Dendritic cell treated with granulocyte-macrophage colony-stimulating factor and Interleukin-4, amounts not matched to agents 40 ng/mL and 50 ng/mL, for 4 days (primary cell): ENCODE measurements at regions not wholly inside any gene's neighbourhood (a gene's known extent, or its start where the extent isn't known, plus 50 kb on each side); places are given as distances from the start of the nearest gene placed in this dataset.

Source experiments
- H3K27ac Mint-ChIP-seq: one replicate; pipeline ENCODE4 v1.8.0; 2022; ENCODE audit warnings: mild to moderate bottlenecking, mixed read lengths
- H3K27me3 Mint-ChIP-seq: one replicate; pipeline ENCODE4 v1.8.0; 2022; ENCODE audit warnings: mild to moderate bottlenecking, mixed read lengths
- H3K36me3 Mint-ChIP-seq: one replicate; pipeline ENCODE4 v1.8.0; 2022; ENCODE audit warnings: low read depth, mixed read lengths
- H3K4me1 Mint-ChIP-seq: one replicate; pipeline ENCODE4 v1.8.0; 2022; ENCODE audit warnings: low read depth, mixed read lengths
- H3K4me3 Mint-ChIP-seq: one replicate; pipeline ENCODE4 v1.8.0; 2022; ENCODE audit warnings: mild to moderate bottlenecking, moderate library complexity, mixed read lengths
- H3K9me3 Mint-ChIP-seq: one replicate; pipeline ENCODE4 v1.8.0; 2022; ENCODE audit warnings: mixed read lengths
- intact Hi-C: fragments of 100-400 bp; cut with micrococcal nuclease; formaldehyde crosslinking; loops from one replicate; pipeline ENCODE4 v1.15.0; 2022

DNA sequence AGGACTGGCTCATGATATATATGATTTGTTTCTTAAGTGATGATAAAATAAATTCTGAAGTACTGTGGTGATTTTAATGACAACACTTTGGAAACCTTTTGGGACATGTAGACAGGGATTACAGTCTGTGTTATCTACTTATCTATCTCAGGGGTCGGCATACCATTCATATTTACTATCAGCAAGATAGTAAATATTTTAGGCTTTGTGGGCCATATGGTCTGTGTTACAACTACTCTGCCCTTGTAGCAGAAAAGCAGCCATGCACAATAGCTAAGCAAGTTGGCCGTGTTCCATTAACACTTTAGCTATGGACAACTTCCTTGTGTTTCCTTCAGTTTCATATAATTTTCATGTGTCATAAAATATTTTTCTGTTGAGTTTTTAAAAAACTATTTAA, 97.8 kb upstream of the PRPS1L1 start:
- Mint-ChIP-seq H3K27ac (no peak overlapping the region), H3K27me3 (no peaks in the 10 kb centered on the region), H3K9me3 (no peaks in the 10 kb centered on the region), H3K36me3 (no peaks in the 10 kb centered on the region), H3K4me1 (no peaks in the 10 kb centered on the region), H3K4me3 (no peak overlapping the region)
- intact Hi-C loops, result no loop called here

DNA sequence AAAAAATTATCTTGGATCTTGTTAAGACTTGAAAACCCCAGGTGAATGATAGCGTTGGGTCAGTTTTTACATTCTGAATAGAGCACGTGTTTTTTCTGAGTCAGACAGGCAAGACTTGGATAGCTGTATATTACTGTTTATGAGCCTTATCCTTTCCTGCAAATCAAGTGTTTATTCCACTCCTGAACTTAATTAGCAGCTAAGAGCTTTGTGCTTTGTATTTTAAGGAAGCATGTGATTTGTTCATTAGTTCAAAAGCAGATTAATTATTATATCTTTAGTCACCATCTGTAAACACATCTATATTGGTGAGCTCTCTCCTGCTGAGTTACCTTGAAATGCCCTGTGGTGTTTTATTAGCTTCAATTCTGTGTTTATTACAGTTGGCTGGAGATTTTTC, 98.6 kb upstream of the PRPS1L1 start:
- no peak overlapping the region for H3K27ac Mint-ChIP-seq
- H3K36me3 Mint-ChIP-seq, result no peaks in the 10 kb centered on the region
- intact Hi-C loops, result no loop called here
- no peak overlapping the region for H3K4me3 Mint-ChIP-seq
- H3K4me1 Mint-ChIP-seq, result no peaks in the 10 kb centered on the region
- H3K9me3 Mint-ChIP-seq, result no peaks in the 10 kb centered on the region
- no peaks in the 10 kb centered on the region for H3K27me3 Mint-ChIP-seq

DNA sequence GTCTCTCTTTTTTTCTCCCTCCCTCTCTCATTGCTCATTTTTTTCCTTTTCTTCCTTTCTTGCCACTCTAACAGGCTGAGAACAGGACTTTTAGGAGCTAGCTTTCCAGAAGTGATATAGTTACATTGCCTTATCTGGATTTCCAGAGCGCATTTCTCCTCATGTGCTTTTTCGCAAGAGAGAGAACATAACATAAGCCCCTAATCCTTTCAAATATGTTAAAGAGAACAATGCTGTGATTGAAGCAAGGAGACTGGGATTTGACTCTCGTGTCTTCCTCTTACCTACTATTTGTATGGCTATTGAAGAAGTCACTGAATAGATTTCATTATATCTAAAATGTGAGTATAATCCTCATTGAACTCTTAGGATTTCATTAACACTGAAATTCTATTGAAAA, 101.2 kb upstream of the PRPS1L1 start:
- Mint-ChIP-seq H3K27me3 (no peaks in the 10 kb centered on the region), H3K9me3 (no peaks in the 10 kb centered on the region), H3K4me1 (no peaks in the 10 kb centered on the region), H3K27ac (no peak overlapping the region), H3K36me3 (no peaks in the 10 kb centered on the region), H3K4me3 (no peak overlapping the region)
- intact Hi-C loops, result no loop called here

DNA sequence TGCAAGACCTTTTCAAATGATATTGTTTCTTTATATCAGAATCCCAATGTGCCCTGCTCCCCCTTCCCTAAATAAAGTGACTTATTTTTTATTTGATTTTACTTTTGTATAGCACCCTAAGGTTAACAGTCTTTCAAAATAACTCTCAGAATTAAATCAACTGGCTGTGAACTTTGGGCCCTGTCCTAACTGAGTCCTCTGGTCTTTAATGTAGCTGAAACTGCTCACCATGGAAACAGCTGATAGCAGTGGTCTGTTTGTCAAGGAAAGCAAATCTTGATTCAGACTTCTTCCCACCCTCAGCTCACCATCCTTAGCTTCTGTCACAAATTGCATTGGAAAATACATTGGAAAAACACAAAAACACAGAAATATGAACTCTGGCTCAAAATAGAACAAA, 105.2 kb upstream of the PRPS1L1 start:
- Mint-ChIP-seq H3K9me3 (no peaks in the 10 kb centered on the region), H3K4me1 (no peaks in the 10 kb centered on the region), H3K4me3 (no peak overlapping the region)

DNA sequence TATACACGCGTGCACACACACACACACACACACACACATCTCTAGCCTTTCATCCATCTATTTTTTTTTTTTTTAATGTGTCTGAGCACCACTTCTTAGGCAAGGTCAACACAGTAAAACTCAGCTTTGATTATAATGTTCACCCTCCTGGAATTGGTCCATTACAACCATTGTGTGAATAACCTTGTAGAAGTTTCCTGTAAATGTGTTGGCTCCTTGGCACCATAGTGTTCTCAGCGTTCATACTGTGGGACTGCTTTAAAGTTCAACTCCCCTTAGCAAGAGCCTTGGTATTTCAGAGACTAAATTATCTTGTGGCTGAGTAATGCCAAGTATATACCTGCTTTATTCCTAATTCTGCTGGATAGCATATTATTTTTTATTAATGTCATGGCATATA, 106.3 kb upstream of the PRPS1L1 start:
- intact Hi-C loops, result no loop called here

More for the DNA sequence above, 105.2 kb upstream of the PRPS1L1 start:
- Mint-ChIP-seq H3K27me3 (no peaks in the 10 kb centered on the region), H3K36me3 (no peaks in the 10 kb centered on the region), H3K27ac (no peak overlapping the region)
- intact Hi-C loops, result no loop called here

DNA sequence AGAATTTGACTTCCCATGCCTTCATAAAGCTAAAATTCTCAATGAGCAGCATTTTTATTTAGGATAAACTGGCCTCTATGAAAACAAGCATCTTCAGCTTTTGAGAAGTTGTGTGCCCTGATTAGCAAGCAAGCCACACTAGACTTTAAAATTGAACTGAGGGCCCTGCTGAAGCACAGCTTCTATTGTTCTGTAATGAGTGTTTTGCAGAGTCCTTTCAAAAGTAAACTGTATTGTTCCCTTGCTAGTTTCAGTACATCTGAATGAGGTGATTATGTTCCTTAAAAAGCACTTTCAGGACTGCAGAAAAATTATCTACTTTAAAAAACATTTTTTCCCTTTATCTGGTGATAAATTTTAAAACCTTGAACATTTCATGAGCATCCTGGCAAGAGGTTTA, 113.3 kb upstream of the PRPS1L1 start:
- no peaks in the 10 kb centered on the region for H3K9me3 Mint-ChIP-seq
- no peaks in the 10 kb centered on the region for H3K27me3 Mint-ChIP-seq
- peaks cover 18% of the 10 kb centered on the region for H3K4me1 Mint-ChIP-seq
- H3K4me3 Mint-ChIP-seq, result no peak overlapping the region
- no peaks in the 10 kb centered on the region for H3K36me3 Mint-ChIP-seq
- intact Hi-C loops, result no loop called here
- H3K27ac Mint-ChIP-seq, result no peak overlapping the region

More for the DNA sequence above, 106.3 kb upstream of the PRPS1L1 start:
- Mint-ChIP-seq H3K9me3 (no peaks in the 10 kb centered on the region), H3K4me3 (no peak overlapping the region), H3K4me1 (no peaks in the 10 kb centered on the region), H3K27ac (no peak overlapping the region), H3K27me3 (no peaks in the 10 kb centered on the region), H3K36me3 (no peaks in the 10 kb centered on the region)

DNA sequence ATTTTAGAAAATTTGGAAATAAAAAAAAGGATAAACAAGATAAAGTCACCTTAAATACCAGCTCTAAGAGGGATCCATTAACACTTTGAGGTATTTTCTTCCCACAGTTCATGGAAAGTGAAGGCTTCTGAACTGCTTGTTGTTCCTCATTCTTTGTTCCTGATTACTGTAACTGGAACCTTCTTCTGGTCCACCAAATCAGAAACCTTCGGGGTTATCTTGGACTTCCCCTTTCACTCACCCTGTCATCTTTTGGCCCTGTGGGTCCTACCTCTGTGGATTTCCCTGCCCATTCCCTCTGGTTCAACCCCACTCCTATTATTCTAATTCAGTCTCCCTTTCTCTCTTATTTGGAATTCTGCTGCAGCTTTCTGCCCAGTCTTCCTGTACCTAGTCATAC, 116.5 kb upstream of the PRPS1L1 start:
- intact Hi-C loops, result no loop called here
- Mint-ChIP-seq H3K9me3 (no peaks in the 10 kb centered on the region), H3K4me1 (peaks cover 19% of the 10 kb centered on the region), H3K27me3 (no peaks in the 10 kb centered on the region), H3K4me3 (no peak overlapping the region), H3K27ac (peak overlapping the region; percentile 58), H3K36me3 (no peaks in the 10 kb centered on the region)

DNA sequence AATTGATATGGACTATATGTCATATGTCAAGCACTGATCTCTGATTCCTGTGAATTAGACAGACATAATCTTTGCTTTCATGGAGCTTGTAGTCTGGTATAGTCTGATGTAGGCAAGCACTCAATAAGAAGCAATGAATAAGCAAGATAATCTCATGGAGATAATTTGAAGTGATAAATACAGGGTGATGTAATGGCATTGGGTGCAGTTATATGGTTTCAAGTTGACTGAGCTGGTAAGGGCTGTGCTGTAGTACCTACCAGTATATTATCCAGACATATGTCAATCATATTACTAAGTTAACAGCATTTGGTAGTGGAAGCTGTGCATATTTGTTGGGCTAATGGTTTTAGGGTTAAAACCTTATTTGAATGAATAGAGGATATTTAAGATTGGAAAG, 117.5 kb upstream of the PRPS1L1 start:
- Mint-ChIP-seq H3K36me3 (no peaks in the 10 kb centered on the region), H3K27ac (no peak overlapping the region), H3K9me3 (no peaks in the 10 kb centered on the region), H3K27me3 (no peaks in the 10 kb centered on the region), H3K4me1 (peaks cover 19% of the 10 kb centered on the region), H3K4me3 (no peak overlapping the region)
- intact Hi-C loops, result no loop called here

DNA sequence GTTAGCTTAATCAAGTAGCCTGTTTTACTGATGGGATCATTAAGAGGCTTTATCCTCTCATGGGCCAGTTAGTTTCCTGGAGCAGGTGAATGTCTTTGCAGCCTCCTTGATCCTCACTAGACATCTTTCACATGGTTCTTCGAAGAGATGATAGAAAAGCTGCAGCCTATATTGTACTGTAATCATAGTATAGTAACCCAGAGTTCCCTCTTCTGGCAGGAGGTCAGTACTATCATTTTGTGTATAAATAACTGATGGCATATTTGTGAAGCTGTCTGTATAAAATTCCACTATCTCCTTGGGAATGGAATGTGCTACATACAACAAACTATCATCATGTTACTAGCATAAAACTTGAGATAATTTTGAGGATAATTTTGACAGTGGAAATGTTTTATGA, 123.8 kb upstream of the PRPS1L1 start:
- H3K9me3 Mint-ChIP-seq, result no peaks in the 10 kb centered on the region
- H3K27me3 Mint-ChIP-seq, result no peaks in the 10 kb centered on the region
- peaks cover 9% of the 10 kb centered on the region for H3K4me1 Mint-ChIP-seq
- H3K4me3 Mint-ChIP-seq, result no peak overlapping the region
- intact Hi-C loops, result no loop called here
- H3K27ac Mint-ChIP-seq, result no peak overlapping the region
- no peaks in the 10 kb centered on the region for H3K36me3 Mint-ChIP-seq

DNA sequence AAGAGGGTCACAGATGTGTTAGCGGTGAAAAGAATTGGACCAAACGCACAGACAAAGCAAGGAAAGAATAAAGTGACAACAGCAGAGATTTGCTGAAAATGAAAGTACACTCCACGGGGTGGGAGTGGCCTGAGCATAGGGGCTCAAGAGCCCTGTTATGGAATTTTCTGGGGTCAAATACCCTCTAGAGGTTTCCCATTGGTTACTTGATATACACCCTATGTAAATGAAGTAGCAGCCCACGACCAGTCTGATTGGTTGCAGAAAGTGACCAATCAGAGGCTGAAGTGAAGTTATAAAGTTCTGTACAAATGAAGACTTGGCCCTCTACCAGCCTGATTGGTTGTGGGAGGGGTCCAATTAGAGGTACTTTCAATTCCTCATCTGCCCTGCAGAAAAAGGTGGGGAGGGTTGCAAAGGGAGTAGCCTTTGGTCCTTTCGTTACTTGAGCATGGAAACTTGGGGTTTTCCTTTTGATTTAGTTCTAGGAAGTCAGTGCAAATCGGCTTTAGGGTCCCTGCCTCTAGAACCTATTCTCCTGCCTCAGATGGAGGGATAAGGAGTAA, 125.6 kb upstream of the PRPS1L1 start:
- no peak overlapping the region for H3K4me3 Mint-ChIP-seq
- H3K27ac Mint-ChIP-seq, result no peak overlapping the region
- no peaks in the 10 kb centered on the region for H3K36me3 Mint-ChIP-seq
- H3K4me1 Mint-ChIP-seq, result peaks cover 9% of the 10 kb centered on the region
- no peaks in the 10 kb centered on the region for H3K9me3 Mint-ChIP-seq
- intact Hi-C loops, result no loop called here
- peaks cover 1% of the 10 kb centered on the region for H3K27me3 Mint-ChIP-seq

DNA sequence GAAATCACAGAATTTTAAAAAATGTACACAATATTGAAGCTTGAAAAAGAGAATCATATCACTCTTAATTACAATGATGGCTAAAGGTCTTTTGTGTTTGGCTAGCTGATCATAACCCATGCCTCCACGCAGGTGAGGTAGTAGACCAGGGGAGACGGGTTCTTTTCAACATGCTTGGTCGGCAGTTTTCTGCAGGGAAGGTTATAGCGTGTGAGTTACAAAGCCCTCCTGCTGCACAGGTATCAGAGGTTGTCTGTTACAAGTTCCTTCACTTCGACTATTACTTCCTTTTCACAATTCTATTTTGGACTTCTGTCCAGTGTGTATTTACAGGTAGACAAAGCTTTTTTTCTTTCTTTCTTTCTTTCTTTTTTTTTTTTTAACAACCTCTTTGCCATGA, 127.1 kb upstream of the PRPS1L1 start:
- Mint-ChIP-seq H3K4me1 (peaks cover 9% of the 10 kb centered on the region), H3K36me3 (no peaks in the 10 kb centered on the region), H3K27me3 (peaks cover 1% of the 10 kb centered on the region), H3K9me3 (no peaks in the 10 kb centered on the region), H3K4me3 (no peak overlapping the region), H3K27ac (no peak overlapping the region)
- intact Hi-C loops, result no loop called here

DNA sequence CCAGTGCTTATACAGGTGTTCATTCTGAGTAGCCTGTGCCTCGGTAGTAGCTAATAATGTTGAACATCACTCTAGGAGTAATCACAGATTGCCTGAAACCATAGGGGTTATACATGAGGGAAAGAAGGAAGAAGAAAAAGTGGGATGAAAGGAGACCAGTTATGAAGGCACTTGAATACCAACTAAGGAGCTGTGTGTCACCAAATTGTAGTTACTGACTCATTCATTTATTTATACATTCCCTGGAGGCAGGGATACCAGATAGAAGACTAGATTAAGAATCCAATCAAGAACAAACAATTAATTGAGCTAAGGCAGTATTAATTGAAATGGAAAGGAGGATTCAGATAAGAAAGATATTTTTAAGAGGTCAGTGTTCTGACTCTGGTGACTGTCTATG, 129.6 kb upstream of the PRPS1L1 start:
- Mint-ChIP-seq H3K36me3 (no peaks in the 10 kb centered on the region), H3K4me3 (no peak overlapping the region), H3K27ac (no peak overlapping the region), H3K9me3 (no peaks in the 10 kb centered on the region), H3K27me3 (peaks cover 1% of the 10 kb centered on the region), H3K4me1 (peaks cover 4% of the 10 kb centered on the region)
- intact Hi-C loops, result no loop called here

DNA sequence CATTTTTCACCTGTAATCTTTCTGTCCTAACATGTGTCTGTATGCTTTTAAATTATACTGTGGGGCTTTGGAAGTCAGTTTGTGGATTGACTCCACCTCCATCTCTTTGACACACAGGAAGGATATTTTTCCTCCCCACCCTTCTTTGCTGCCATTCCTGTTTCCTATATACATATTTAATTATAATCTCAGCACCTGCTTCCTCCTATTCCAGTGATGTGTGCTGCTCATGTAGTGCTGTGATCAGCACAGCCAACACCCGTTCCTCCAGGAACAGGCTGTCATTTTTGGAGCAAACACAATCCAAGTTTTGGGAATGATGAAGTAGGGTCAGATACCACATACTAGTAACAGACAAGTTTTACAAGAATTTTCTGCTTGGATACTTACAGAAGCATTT, 135.0 kb upstream of the PRPS1L1 start:
- Mint-ChIP-seq H3K27ac (no peak overlapping the region), H3K36me3 (no peaks in the 10 kb centered on the region), H3K4me1 (peaks cover 9% of the 10 kb centered on the region), H3K9me3 (no peaks in the 10 kb centered on the region), H3K27me3 (no peaks in the 10 kb centered on the region), H3K4me3 (no peak overlapping the region)
- intact Hi-C loops, result no loop called here

DNA sequence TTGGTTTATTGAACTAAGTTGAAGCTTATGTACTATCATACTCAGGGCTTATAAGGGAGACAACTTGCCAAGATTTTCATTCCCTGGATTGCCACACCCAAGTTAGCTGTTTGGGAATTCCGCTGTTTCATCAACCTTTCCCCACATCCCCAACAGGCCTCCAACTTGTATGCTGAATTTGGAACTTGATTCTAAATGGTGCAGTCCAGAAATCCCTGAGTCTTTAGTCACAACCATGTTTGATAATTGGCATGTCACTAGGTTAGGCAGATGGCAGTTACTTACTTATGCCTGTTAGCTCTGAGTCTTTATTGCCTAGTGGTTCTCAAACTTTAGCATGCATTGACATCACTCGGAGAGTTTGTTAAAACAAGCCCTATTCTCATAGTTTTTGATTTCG, 135.4 kb upstream of the PRPS1L1 start:
- Mint-ChIP-seq H3K27me3 (no peaks in the 10 kb centered on the region), H3K4me3 (no peak overlapping the region), H3K27ac (no peak overlapping the region), H3K4me1 (peaks cover 9% of the 10 kb centered on the region), H3K36me3 (no peaks in the 10 kb centered on the region), H3K9me3 (no peaks in the 10 kb centered on the region)
- intact Hi-C loops, result no loop called here

DNA sequence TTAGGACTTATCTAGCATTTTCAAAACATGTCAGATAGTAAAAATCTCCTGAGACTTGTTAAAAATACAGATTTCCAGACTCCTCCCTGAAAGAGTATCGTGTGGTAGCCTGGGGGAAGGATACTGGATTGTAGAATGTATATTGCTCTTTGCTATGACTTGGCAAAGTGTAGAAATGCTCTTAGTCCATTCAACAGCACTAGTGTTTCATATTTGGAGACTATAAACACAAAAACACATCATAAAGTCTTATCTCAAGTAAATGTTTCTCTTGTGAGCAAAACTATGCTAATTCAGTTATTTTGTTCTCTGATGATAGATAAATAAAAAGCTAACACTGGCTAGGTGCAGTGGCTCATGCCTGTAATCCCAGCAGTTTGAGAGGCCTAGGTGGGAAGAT, 137.5 kb upstream of the PRPS1L1 start:
- Mint-ChIP-seq H3K9me3 (no peaks in the 10 kb centered on the region), H3K27ac (no peak overlapping the region), H3K27me3 (no peaks in the 10 kb centered on the region), H3K4me1 (peaks cover 9% of the 10 kb centered on the region), H3K36me3 (no peaks in the 10 kb centered on the region), H3K4me3 (no peak overlapping the region)
- intact Hi-C loops, result no loop called here
